Activated T-cell treated with anti-CD3 and anti-CD28 coated beads, Interleukin-2, amount 50 U/mL, for 72 hours (primary cell): ENCODE measurements at regions not wholly inside any gene's neighbourhood (a gene's known extent, or its start where the extent isn't known, plus 50 kb on each side); places are given as distances from the start of the nearest gene placed in this dataset.

Experiments
- ATAC-seq, 2 donors: fragments of 150-1000 bp; cut with Tn5 transposase; replicated peaks in 1 of 2; 2 replicates each; pipeline ENCODE4 v1.10.0; 2021; ENCODE audit warnings: moderate library complexity in 2 of 2, mild to moderate bottlenecking in 1 of 2
- DNase-seq, 2 donors: peaks; one replicate each; pipeline ENCODE4 v3.0.0; 2021 to 2022; ENCODE audit warnings: mixed read lengths in 1 of 2
- H3K27ac Mint-ChIP-seq: one replicate; pipeline ENCODE4 v1.8.0; 2022; ENCODE audit warnings: mild to moderate bottlenecking, moderate library complexity, mixed read lengths
- H3K27me3 Mint-ChIP-seq: one replicate; pipeline ENCODE4 v1.8.0; 2022; ENCODE audit warnings: low read depth, mixed read lengths
- H3K36me3 Mint-ChIP-seq, 2 donors: one replicate each; pipeline ENCODE4 v1.8.0; 2022; ENCODE audit warnings: mixed read lengths in 2 of 2, mild to moderate bottlenecking in 1 of 2; ENCODE audit not compliant: insufficient read depth in 2 of 2
- H3K4me1 Mint-ChIP-seq: one replicate; pipeline ENCODE4 v1.8.0; 2022; ENCODE audit warnings: low read depth, mixed read lengths
- H3K4me3 Mint-ChIP-seq, 2 donors: one replicate each; pipeline ENCODE4 v1.8.0; 2022; ENCODE audit warnings: mild to moderate bottlenecking in 2 of 2, mixed read lengths in 2 of 2, moderate library complexity in 2 of 2
- H3K9me3 Mint-ChIP-seq, 2 donors: one replicate each; pipeline ENCODE4 v1.8.0; 2022; ENCODE audit warnings: mixed read lengths in 2 of 2

GRCh38 chr11:81515566-81515965, 1218.1 kb downstream of the FAM181B start:
- Mint-ChIP-seq H3K4me3 (no peak overlapping the region), H3K9me3 (peaks cover 2 to 6% of the 10 kb centered on the region in 2 donors), H3K27me3 (no peaks in the 10 kb centered on the region), H3K36me3 (no peaks in the 10 kb centered on the region), H3K27ac (no peak overlapping the region), H3K4me1 (no peaks in the 10 kb centered on the region)
- no peak for DNase-seq
- no peak for ATAC-seq

GRCh38 chr11:81497202-81497804, 1236.4 kb downstream of the FAM181B start:
- Mint-ChIP-seq H3K36me3 (no peaks in the 10 kb centered on the region), H3K27ac (no peak overlapping the region)
- DNase-seq = peak; percentile 3 to 6

GRCh38 chr11:81496601-81497000, 1237.1 kb downstream of the FAM181B start:
- H3K27me3 Mint-ChIP-seq = no peaks in the 10 kb centered on the region
- H3K36me3 Mint-ChIP-seq = no peaks in the 10 kb centered on the region
- ATAC-seq (no peak), DNase-seq (no peak)
- no peak overlapping the region for H3K27ac Mint-ChIP-seq
- no peak overlapping the region for H3K4me3 Mint-ChIP-seq
- H3K9me3 Mint-ChIP-seq = peaks cover 0 to 2% of the 10 kb centered on the region in 2 donors
- no peaks in the 10 kb centered on the region for H3K4me1 Mint-ChIP-seq

More at GRCh38 chr11:81497202-81497804, 1236.4 kb downstream of the FAM181B start:
- Mint-ChIP-seq H3K9me3 (peaks cover 2% of the 10 kb centered on the region in 2 donors), H3K4me1 (no peaks in the 10 kb centered on the region), H3K27me3 (no peaks in the 10 kb centered on the region), H3K4me3 (no peak overlapping the region)
- no peak for ATAC-seq

GRCh38 chr11:81495699-81496292, 1237.9 kb downstream of the FAM181B start:
- Mint-ChIP-seq H3K27ac (no peak overlapping the region), H3K9me3 (peaks cover 0 to 2% of the 10 kb centered on the region in 2 donors), H3K4me3 (no peak overlapping the region), H3K4me1 (no peaks in the 10 kb centered on the region), H3K36me3 (no peaks in the 10 kb centered on the region), H3K27me3 (no peaks in the 10 kb centered on the region)
- DNase-seq = no peak
- ATAC-seq = no peak

GRCh38 chr11:81494431-81494830, 1239.2 kb downstream of the FAM181B start:
- H3K36me3 Mint-ChIP-seq = no peaks in the 10 kb centered on the region
- ATAC-seq (no peak), DNase-seq (no peak)
- H3K27me3 Mint-ChIP-seq = no peaks in the 10 kb centered on the region
- no peak overlapping the region for H3K4me3 Mint-ChIP-seq
- peaks cover 2% of the 10 kb centered on the region in 2 donors for H3K9me3 Mint-ChIP-seq
- no peak overlapping the region for H3K27ac Mint-ChIP-seq
- H3K4me1 Mint-ChIP-seq = no peaks in the 10 kb centered on the region

GRCh38 chr11:81492923-81493445, 1240.7 kb downstream of the FAM181B start:
- DNase-seq (no peak), ATAC-seq (no peak)
- H3K4me3 Mint-ChIP-seq = no peak overlapping the region
- H3K4me1 Mint-ChIP-seq = no peaks in the 10 kb centered on the region
- H3K27me3 Mint-ChIP-seq = no peaks in the 10 kb centered on the region
- H3K36me3 Mint-ChIP-seq = no peaks in the 10 kb centered on the region
- H3K27ac Mint-ChIP-seq = no peak overlapping the region
- H3K9me3 Mint-ChIP-seq = peaks cover 2% of the 10 kb centered on the region in 2 donors

- no peak for DNase-seq
- Mint-ChIP-seq H3K36me3 (no peaks in the 10 kb centered on the region), H3K9me3 (peaks cover 0 to 2% of the 10 kb centered on the region in 2 donors), H3K27me3 (no peaks in the 10 kb centered on the region), H3K27ac (no peak overlapping the region), H3K4me3 (no peak overlapping the region), H3K4me1 (no peaks in the 10 kb centered on the region)
- ATAC-seq = no peak
Measured at GRCh38 chr11:81487109-81487508, 1246.6 kb downstream of the FAM181B start.

GRCh38 chr11:81484196-81484595, 1249.5 kb downstream of the FAM181B start:
- H3K27ac Mint-ChIP-seq = no peak overlapping the region

GRCh38 chr11:81477277-81477676, 1256.4 kb downstream of the FAM181B start:
- H3K36me3 Mint-ChIP-seq = no peaks in the 10 kb centered on the region
- ATAC-seq (no peak), DNase-seq (no peak)
- no peak overlapping the region for H3K4me3 Mint-ChIP-seq
- H3K9me3 Mint-ChIP-seq = no peaks in the 10 kb centered on the region
- H3K4me1 Mint-ChIP-seq = no peaks in the 10 kb centered on the region
- no peaks in the 10 kb centered on the region for H3K27me3 Mint-ChIP-seq
- H3K27ac Mint-ChIP-seq = no peak overlapping the region

More at GRCh38 chr11:81484196-81484595, 1249.5 kb downstream of the FAM181B start:
- no peak overlapping the region for H3K4me3 Mint-ChIP-seq
- no peaks in the 10 kb centered on the region for H3K9me3 Mint-ChIP-seq
- H3K36me3 Mint-ChIP-seq = no peaks in the 10 kb centered on the region
- DNase-seq (no peak), ATAC-seq (no peak)
- no peaks in the 10 kb centered on the region for H3K27me3 Mint-ChIP-seq
- no peaks in the 10 kb centered on the region for H3K4me1 Mint-ChIP-seq

- H3K4me3 Mint-ChIP-seq = no peak overlapping the region
- no peaks in the 10 kb centered on the region for H3K27me3 Mint-ChIP-seq
- no peak overlapping the region for H3K27ac Mint-ChIP-seq
- DNase-seq = no peak
- no peak for ATAC-seq
- no peaks in the 10 kb centered on the region for H3K36me3 Mint-ChIP-seq
- H3K4me1 Mint-ChIP-seq = no peaks in the 10 kb centered on the region
- no peaks in the 10 kb centered on the region for H3K9me3 Mint-ChIP-seq
Measured at GRCh38 chr11:81476345-81476744, 1257.3 kb downstream of the FAM181B start.

- Mint-ChIP-seq H3K4me1 (no peaks in the 10 kb centered on the region), H3K4me3 (no peak overlapping the region), H3K36me3 (no peaks in the 10 kb centered on the region), H3K27me3 (no peaks in the 10 kb centered on the region), H3K9me3 (peaks cover 2 to 4% of the 10 kb centered on the region in 2 donors), H3K27ac (no peak overlapping the region)
- ATAC-seq (no peak), DNase-seq (no peak)
Measured at GRCh38 chr11:81472646-81473045, 1261.0 kb downstream of the FAM181B start.

- DNase-seq (no peak), ATAC-seq (no peak)
- no peaks in the 10 kb centered on the region for H3K4me1 Mint-ChIP-seq
- H3K27me3 Mint-ChIP-seq = no peaks in the 10 kb centered on the region
- H3K36me3 Mint-ChIP-seq = no peaks in the 10 kb centered on the region
- H3K9me3 Mint-ChIP-seq = peaks cover 2 to 7% of the 10 kb centered on the region in 2 donors
- no peak overlapping the region for H3K4me3 Mint-ChIP-seq
- H3K27ac Mint-ChIP-seq = no peak overlapping the region
Measured at GRCh38 chr11:81470446-81470845, 1263.2 kb downstream of the FAM181B start.

- H3K4me1 Mint-ChIP-seq = no peaks in the 10 kb centered on the region
- no peaks in the 10 kb centered on the region for H3K36me3 Mint-ChIP-seq
- DNase-seq (no peak), ATAC-seq (no peak)
- H3K27me3 Mint-ChIP-seq = no peaks in the 10 kb centered on the region
- no peak overlapping the region for H3K4me3 Mint-ChIP-seq
- H3K27ac Mint-ChIP-seq = no peak overlapping the region
- peaks cover 4 to 6% of the 10 kb centered on the region in 2 donors for H3K9me3 Mint-ChIP-seq
Measured at GRCh38 chr11:81459766-81460306, 1273.8 kb downstream of the FAM181B start.
